ENCODE measurements at regions not wholly inside any gene's neighbourhood (a gene's known extent, or its start where the extent isn't known, plus 50 kb on each side); places are given as distances from the start of the nearest gene placed in this dataset.

DNA sequence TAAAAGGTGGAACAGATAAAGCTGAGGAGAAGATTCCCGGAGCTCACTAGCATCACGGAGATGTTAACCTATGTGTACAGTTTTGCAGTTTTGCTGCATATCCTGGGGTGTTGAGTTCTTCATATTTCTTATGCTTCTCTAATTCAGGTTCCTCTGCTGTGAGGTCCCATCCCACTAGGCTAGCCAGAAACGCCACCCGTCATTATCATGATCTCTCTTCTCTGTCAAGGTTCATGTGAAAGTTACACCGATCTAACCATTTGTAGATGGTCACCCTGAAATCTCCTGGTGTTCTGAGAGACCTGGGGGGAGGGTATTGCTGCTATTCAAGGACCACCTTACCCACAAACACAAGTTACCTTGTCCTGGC is 136.3 kb downstream of the CCDC71L start:
- Histone ChIP-seq H3K27ac (no peak overlapping the region), H3K36me3 (replicated peaks in 1 of 2; ENCODE audit: insufficient read depth in 1 of 2, low read depth in 2 of 2) (no peaks in the 10 kb centered on the region), H3K4me3 (no peak overlapping the region), H3K9me3 (no peaks in the 10 kb centered on the region), H3K4me1 (no peaks in the 10 kb centered on the region), H3K27me3 (no peaks in the 10 kb centered on the region)
- no peak for DNase-seq
- ATAC-seq, result no peak
- intact Hi-C loops (cut with DNase I), result no loop called here
- no peak for TF ChIP-seq POLR2A (IDR thresholded peaks at IDR 0.05)
- WGBS, 2 donors, result 74 to 77% methylated on average over 5 of the region's 5 CpGs

DNA sequence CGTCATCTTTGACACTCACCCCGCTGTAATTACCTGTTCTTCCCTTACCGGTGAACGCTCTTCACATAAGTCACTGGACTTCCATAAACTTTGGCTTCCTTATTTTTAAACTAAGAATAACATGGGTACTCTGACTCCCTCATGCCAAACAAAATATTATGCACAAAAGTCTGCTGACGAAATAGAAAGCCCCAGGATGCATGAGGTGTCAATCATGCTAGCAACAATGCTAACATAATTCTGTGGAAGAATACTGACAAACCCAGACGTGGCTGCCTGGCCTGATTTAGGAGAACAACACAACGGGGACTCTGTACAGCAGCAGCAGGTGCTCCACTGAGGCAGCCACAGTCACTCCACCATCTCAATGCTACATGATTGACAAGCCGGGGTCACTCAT is 137.5 kb downstream of the CCDC71L start:
- TF ChIP-seq, protein P1, sequence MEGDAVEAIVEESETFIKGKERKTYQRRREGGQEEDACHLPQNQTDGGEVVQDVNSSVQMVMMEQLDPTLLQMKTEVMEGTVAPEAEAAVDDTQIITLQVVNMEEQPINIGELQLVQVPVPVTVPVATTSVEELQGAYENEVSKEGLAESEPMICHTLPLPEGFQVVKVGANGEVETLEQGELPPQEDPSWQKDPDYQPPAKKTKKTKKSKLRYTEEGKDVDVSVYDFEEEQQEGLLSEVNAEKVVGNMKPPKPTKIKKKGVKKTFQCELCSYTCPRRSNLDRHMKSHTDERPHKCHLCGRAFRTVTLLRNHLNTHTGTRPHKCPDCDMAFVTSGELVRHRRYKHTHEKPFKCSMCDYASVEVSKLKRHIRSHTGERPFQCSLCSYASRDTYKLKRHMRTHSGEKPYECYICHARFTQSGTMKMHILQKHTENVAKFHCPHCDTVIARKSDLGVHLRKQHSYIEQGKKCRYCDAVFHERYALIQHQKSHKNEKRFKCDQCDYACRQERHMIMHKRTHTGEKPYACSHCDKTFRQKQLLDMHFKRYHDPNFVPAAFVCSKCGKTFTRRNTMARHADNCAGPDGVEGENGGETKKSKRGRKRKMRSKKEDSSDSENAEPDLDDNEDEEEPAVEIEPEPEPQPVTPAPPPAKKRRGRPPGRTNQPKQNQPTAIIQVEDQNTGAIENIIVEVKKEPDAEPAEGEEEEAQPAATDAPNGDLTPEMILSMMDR (IDR thresholded peaks at IDR 0.05), result no peak
- TF ChIP-seq POLR2A (IDR thresholded peaks at IDR 0.05), result no peak
- Histone ChIP-seq H3K36me3 (replicated peaks in 1 of 2; ENCODE audit: insufficient read depth in 1 of 2, low read depth in 2 of 2) (no peaks in the 10 kb centered on the region), H3K27me3 (no peaks in the 10 kb centered on the region), H3K27ac (no peak overlapping the region), H3K9me3 (no peaks in the 10 kb centered on the region), H3K4me3 (no peak overlapping the region), H3K4me1 (no peaks in the 10 kb centered on the region)
- ATAC-seq (no peak), DNase-seq (no peak)
- WGBS, 2 donors, result 66 to 76% methylated on average over 8 of the region's 8 CpGs
- intact Hi-C loops (cut with DNase I), result no loop called here

DNA sequence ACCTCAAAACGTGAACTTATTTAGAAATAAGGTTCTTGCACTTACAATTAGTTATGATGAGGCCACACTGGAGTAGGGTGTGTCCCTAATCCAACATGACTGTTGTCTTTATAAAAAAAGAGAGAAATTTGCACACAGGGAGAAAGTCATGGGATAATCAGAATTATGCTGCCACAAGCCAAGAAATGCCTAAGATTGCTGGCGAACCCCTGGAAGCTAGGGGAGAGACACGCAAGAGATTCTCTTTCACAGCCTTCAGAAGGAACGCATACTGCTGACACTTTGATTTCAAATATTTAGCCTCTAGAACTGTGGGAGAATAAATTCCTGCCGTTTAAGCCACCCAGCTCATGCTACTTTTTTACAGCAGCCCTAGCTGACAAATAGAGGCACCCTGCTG is 138.3 kb downstream of the CCDC71L start:
- Histone ChIP-seq H3K36me3 (replicated peaks in 1 of 2; ENCODE audit: insufficient read depth in 1 of 2, low read depth in 2 of 2) (no peaks in the 10 kb centered on the region), H3K27ac (no peak overlapping the region), H3K27me3 (no peaks in the 10 kb centered on the region), H3K9me3 (no peaks in the 10 kb centered on the region), H3K4me3 (no peak overlapping the region), H3K4me1 (no peaks in the 10 kb centered on the region)
- TF ChIP-seq, protein P1 (IDR thresholded peaks at IDR 0.05), result no peak
- TF ChIP-seq POLR2A (IDR thresholded peaks at IDR 0.05), result no peak
- ATAC-seq (no peak), DNase-seq (no peak)
- WGBS, 2 donors, result 74 to 75% methylated on average over 5 of the region's 5 CpGs
- intact Hi-C loops (cut with DNase I), result no loop called here

DNA sequence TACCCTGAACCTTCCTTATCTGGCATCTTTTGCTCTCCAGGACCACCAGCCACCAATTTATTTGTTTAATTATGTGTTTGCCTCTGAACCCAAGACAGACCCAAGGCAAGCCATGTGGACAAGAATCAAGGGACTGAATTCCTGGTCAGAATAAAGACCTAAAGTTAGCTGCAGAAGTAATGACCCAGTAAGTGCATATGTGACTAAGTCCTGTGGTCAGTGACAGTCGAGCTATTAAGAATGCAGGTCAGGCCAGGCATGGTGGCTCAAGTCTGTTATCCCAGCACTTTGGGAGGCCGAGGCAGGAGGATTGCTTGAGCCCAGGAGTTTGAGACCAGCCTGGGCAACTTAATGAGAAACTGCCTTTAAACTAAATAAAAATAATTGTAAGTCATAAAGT is 139.4 kb downstream of the CCDC71L start:
- Histone ChIP-seq H3K9me3 (no peaks in the 10 kb centered on the region), H3K36me3 (replicated peaks in 1 of 2; ENCODE audit: insufficient read depth in 1 of 2, low read depth in 2 of 2) (no peaks in the 10 kb centered on the region), H3K4me3 (no peak overlapping the region), H3K27me3 (no peaks in the 10 kb centered on the region), H3K4me1 (no peaks in the 10 kb centered on the region), H3K27ac (no peak overlapping the region)
- TF ChIP-seq, protein P1 (IDR thresholded peaks at IDR 0.05), result no peak
- no peak for TF ChIP-seq POLR2A (IDR thresholded peaks at IDR 0.05)
- intact Hi-C loops (cut with DNase I), result no loop called here
- DNase-seq, result no peak
- ATAC-seq, result no peak
- WGBS, 2 donors, result 51 to 58% methylated on average over 2 of the region's 2 CpGs

DNA sequence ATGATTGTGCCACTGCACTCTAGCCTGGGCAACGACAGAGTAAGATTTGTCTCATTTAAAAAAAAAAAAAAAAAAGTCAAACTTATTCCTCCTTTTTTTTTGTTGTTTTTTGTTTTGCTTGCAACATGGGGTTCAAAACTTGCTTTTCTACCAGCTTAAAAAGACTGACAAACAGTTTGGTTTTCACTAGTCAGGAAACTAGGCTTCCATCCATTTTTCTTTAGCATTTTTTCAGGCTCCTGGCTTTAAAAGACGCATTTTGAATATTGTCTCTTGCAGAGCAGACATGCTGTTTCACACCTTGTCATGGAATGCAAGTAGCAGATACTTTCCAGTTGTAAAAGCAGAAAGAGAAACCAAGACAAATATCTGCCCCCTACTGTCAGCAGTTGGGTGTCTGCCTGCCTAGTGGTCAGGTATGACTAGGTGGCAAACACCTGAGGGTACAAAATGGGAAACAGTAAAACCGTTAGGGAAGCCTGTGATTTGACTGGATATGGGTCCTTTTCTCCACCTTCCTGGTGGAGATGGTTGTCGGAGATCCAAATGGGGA is 139.9 kb downstream of the CCDC71L start:
- Histone ChIP-seq H3K4me1 (no peaks in the 10 kb centered on the region), H3K27me3 (no peaks in the 10 kb centered on the region), H3K36me3 (replicated peaks in 1 of 2; ENCODE audit: insufficient read depth in 1 of 2, low read depth in 2 of 2) (no peaks in the 10 kb centered on the region), H3K4me3 (no peak overlapping the region), H3K9me3 (no peaks in the 10 kb centered on the region), H3K27ac (no peak overlapping the region)
- intact Hi-C loops (cut with DNase I), result no loop called here
- ATAC-seq (no peak), DNase-seq (no peak)
- TF ChIP-seq POLR2A (IDR thresholded peaks at IDR 0.05), result no peak
- TF ChIP-seq, protein P1 (IDR thresholded peaks at IDR 0.05), result peak in 1 of 7 experiments; percentile 10
- 52 to 63% methylated on average over 4 of the region's 4 CpGs for WGBS, 2 donors

Measured in body of pancreas (tissue), 4 donors.